ENCODE measurements at regions not wholly inside any gene's neighbourhood (a gene's known extent, or its start where the extent isn't known, plus 50 kb on each side); places are given as distances from the start of the nearest gene placed in this dataset.

DNA sequence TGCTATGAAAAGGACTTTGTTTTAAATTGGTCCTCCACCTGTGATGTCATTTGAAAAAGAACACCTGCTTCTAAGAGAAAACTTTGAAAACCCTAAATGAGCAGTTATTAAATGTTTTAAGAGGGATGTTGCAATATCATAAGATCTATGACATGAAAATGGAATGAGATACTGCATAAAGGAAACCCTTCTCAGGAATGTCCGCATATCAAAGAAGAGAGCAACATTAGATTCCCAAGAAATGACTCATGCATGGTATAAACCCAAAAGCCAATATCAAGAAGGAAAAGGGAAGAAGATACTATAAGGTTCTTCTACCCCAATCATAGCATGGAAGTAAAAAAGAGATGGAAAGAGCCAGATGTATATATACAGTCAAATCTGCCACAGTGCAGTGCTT lies 627.5 kb upstream of the LMCD1 start:
- Histone ChIP-seq H3K27ac (replicated peaks) (no peak overlapping the region), H3K4me3 (replicated peaks; ENCODE audit: insufficient read depth, low read length) (no peak overlapping the region), H3K27me3 (ENCODE audit: insufficient read depth, poor library complexity, severe bottlenecking) (no peaks in the 10 kb centered on the region)
- TF ChIP-seq POLR2AphosphoS5 (IDR thresholded peaks at IDR 0.05; ENCODE audit: low read depth), result no peak
- no peak for TF ChIP-seq GABPA (IDR thresholded peaks at IDR 0.05; ENCODE audit: low read depth)
- TF ChIP-seq, protein P1, sequence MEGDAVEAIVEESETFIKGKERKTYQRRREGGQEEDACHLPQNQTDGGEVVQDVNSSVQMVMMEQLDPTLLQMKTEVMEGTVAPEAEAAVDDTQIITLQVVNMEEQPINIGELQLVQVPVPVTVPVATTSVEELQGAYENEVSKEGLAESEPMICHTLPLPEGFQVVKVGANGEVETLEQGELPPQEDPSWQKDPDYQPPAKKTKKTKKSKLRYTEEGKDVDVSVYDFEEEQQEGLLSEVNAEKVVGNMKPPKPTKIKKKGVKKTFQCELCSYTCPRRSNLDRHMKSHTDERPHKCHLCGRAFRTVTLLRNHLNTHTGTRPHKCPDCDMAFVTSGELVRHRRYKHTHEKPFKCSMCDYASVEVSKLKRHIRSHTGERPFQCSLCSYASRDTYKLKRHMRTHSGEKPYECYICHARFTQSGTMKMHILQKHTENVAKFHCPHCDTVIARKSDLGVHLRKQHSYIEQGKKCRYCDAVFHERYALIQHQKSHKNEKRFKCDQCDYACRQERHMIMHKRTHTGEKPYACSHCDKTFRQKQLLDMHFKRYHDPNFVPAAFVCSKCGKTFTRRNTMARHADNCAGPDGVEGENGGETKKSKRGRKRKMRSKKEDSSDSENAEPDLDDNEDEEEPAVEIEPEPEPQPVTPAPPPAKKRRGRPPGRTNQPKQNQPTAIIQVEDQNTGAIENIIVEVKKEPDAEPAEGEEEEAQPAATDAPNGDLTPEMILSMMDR (IDR thresholded peaks at IDR 0.05; ENCODE audit: insufficient read depth, low read length), result no peak
- TF ChIP-seq, protein P2, sequence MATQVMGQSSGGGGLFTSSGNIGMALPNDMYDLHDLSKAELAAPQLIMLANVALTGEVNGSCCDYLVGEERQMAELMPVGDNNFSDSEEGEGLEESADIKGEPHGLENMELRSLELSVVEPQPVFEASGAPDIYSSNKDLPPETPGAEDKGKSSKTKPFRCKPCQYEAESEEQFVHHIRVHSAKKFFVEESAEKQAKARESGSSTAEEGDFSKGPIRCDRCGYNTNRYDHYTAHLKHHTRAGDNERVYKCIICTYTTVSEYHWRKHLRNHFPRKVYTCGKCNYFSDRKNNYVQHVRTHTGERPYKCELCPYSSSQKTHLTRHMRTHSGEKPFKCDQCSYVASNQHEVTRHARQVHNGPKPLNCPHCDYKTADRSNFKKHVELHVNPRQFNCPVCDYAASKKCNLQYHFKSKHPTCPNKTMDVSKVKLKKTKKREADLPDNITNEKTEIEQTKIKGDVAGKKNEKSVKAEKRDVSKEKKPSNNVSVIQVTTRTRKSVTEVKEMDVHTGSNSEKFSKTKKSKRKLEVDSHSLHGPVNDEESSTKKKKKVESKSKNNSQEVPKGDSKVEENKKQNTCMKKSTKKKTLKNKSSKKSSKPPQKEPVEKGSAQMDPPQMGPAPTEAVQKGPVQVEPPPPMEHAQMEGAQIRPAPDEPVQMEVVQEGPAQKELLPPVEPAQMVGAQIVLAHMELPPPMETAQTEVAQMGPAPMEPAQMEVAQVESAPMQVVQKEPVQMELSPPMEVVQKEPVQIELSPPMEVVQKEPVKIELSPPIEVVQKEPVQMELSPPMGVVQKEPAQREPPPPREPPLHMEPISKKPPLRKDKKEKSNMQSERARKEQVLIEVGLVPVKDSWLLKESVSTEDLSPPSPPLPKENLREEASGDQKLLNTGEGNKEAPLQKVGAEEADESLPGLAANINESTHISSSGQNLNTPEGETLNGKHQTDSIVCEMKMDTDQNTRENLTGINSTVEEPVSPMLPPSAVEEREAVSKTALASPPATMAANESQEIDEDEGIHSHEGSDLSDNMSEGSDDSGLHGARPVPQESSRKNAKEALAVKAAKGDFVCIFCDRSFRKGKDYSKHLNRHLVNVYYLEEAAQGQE (IDR thresholded peaks at IDR 0.05; ENCODE audit: insufficient replicate concordance, low read depth), result no peak
- TF ChIP-seq SPI1 (IDR thresholded peaks at IDR 0.05; ENCODE audit: borderline replicate concordance, low read depth), result no peak
- DNase-seq (ENCODE audit: low read depth in 1 of 2, low spot score in 1 of 2), result no peak

DNA sequence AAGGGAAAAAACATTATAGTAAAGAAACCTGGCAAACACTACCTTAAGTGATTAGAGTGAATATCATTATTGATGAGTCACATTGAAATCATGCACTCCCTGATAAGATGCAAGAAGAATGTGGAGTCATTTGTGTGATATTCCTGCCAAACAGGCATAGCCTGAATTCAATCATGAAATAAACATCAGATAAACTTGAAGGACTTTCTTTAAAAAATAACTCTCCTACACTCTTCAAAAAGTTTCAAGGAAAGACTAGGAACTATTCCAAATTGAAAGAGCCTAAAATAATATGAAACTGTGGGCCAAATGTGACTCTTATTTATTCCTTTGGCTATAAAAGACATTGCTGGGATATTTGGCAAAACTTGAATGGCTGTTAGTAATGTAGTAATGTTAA lies 625.7 kb upstream of the LMCD1 start:
- H3K27ac ChIP-seq (replicated peaks), result no peak overlapping the region
- no peaks in the 10 kb centered on the region for H3K27me3 ChIP-seq (ENCODE audit: insufficient read depth, poor library complexity, severe bottlenecking)
- no peak for DNase-seq (ENCODE audit: low read depth in 1 of 2, low spot score in 1 of 2)
- no peak overlapping the region for H3K4me3 ChIP-seq (replicated peaks; ENCODE audit: insufficient read depth, low read length)
- TF ChIP-seq, protein P2 (IDR thresholded peaks at IDR 0.05; ENCODE audit: insufficient replicate concordance, low read depth), result no peak
- TF ChIP-seq GABPA (IDR thresholded peaks at IDR 0.05; ENCODE audit: low read depth), result no peak
- TF ChIP-seq POLR2AphosphoS5 (IDR thresholded peaks at IDR 0.05; ENCODE audit: low read depth), result no peak
- TF ChIP-seq SPI1 (IDR thresholded peaks at IDR 0.05; ENCODE audit: borderline replicate concordance, low read depth), result no peak
- TF ChIP-seq, protein P1 (IDR thresholded peaks at IDR 0.05; ENCODE audit: insufficient read depth, low read length), result no peak

DNA sequence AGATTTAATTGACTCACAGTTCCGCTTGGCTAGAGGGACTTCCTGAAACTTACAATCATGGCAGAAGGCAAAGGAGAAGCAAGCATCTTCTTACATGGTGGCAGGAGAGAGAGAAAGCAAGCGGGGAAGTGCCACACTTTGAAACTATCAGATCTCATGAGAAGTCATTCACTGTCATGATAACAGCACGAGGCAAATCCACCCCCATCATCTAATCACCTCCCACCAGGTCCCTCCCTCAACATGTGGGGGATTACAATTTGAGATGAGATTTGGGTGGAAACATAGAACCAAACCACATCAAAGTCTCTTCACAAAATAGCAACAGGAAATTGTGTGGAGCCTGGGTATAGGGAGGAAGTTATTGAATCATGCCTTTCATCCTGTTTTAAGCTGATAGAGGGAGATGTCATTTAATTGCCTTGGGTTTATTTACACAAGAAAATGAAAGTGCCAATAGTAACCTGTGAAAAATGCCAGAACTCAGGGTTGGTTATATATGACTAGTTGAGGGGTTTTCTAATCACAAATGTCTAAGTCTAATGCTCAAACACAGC lies 624.8 kb upstream of the LMCD1 start:
- TF ChIP-seq, protein P2 (IDR thresholded peaks at IDR 0.05; ENCODE audit: insufficient replicate concordance, low read depth), result no peak
- no peak for TF ChIP-seq POLR2AphosphoS5 (IDR thresholded peaks at IDR 0.05; ENCODE audit: low read depth)
- TF ChIP-seq SPI1 (IDR thresholded peaks at IDR 0.05; ENCODE audit: borderline replicate concordance, low read depth), result no peak
- TF ChIP-seq, protein P1 (IDR thresholded peaks at IDR 0.05; ENCODE audit: insufficient read depth, low read length), result no peak
- TF ChIP-seq GABPA (IDR thresholded peaks at IDR 0.05; ENCODE audit: low read depth), result no peak
- no peaks in the 10 kb centered on the region for H3K27me3 ChIP-seq (ENCODE audit: insufficient read depth, poor library complexity, severe bottlenecking)
- no peak for DNase-seq (ENCODE audit: low read depth in 1 of 2, low spot score in 1 of 2)
- no peak overlapping the region for H3K27ac ChIP-seq (replicated peaks)
- H3K4me3 ChIP-seq (replicated peaks; ENCODE audit: insufficient read depth, low read length), result no peak overlapping the region

Data from HL-60 (cell line).